Stimulated activated CD8-positive, alpha-beta memory T cell treated with anti-CD3 and anti-CD28 coated beads, Interleukin-12 subunit alpha, Interleukin-12 subunit beta, amount 100 ng/mL, for 24 hours (primary cell): ENCODE measurements at regions not wholly inside any gene's neighbourhood (a gene's known extent, or its start where the extent isn't known, plus 50 kb on each side); places are given as distances from the start of the nearest gene placed in this dataset.

Source experiments
- DNase-seq: peaks from one replicate; pipeline ENCODE4 v3.0.0-alpha.2; 2020; ENCODE audit errors: extremely low read depth

GRCh38 chr20:60126975-60127374 lies 168.8 kb downstream of the CDH26 start:
- DNase-seq, result no peak

- DNase-seq, result no peak
Measured at GRCh38 chr20:60131375-60131774, 173.2 kb downstream of the CDH26 start.

- no peak for DNase-seq
Measured at GRCh38 chr20:60132162-60132826, 174.1 kb downstream of the CDH26 start.

- DNase-seq, result no peak
Measured at GRCh38 chr20:60132827-60133670, 174.8 kb downstream of the CDH26 start.

- DNase-seq, result no peak
Measured at GRCh38 chr20:60135276-60135675, 177.1 kb downstream of the CDH26 start.

GRCh38 chr20:60136645-60137401 lies 178.6 kb downstream of the CDH26 start:
- DNase-seq, result no peak

- no peak for DNase-seq
Measured at GRCh38 chr20:60137657-60138245, 179.5 kb downstream of the CDH26 start.

- DNase-seq, result peak; percentile 14
Measured at GRCh38 chr20:60138256-60139220, 180.3 kb downstream of the CDH26 start.

- DNase-seq, result no peak
Measured at GRCh38 chr20:60139663-60140446, 181.6 kb downstream of the CDH26 start.

- no peak for DNase-seq
Measured at GRCh38 chr20:60142587-60142986, 184.4 kb downstream of the CDH26 start.

GRCh38 chr20:60143261-60143842 lies 185.1 kb downstream of the CDH26 start:
- no peak for DNase-seq

- DNase-seq, result no peak
Measured at GRCh38 chr20:60144404-60144803, 186.2 kb downstream of the CDH26 start.

- DNase-seq, result no peak
Measured at GRCh38 chr20:60144974-60145527, 186.8 kb downstream of the CDH26 start.

GRCh38 chr20:60147004-60147403 lies 188.8 kb downstream of the CDH26 start:
- DNase-seq, result no peak

- no peak for DNase-seq
Measured at GRCh38 chr20:60148885-60149284, 190.7 kb downstream of the CDH26 start.

- DNase-seq, result no peak
Measured at GRCh38 chr20:60152792-60153191, 194.6 kb downstream of the CDH26 start.

GRCh38 chr20:60160451-60161145 lies 202.4 kb downstream of the CDH26 start:
- DNase-seq, result no peak

GRCh38 chr20:60167812-60168211 lies 209.6 kb downstream of the CDH26 start:
- no peak for DNase-seq

- DNase-seq, result no peak
Measured at GRCh38 chr20:60168963-60169362, 210.7 kb downstream of the CDH26 start.
